A673 (cell line): ENCODE measurements at regions not wholly inside any gene's neighbourhood (a gene's known extent, or its start where the extent isn't known, plus 50 kb on each side); places are given as distances from the start of the nearest gene placed in this dataset.

Experiments used
- CTCF ChIP-seq: fragments of 300-800, 200-600 bp; sonication (generic); conservative IDR thresholded peaks from 2 replicates; pipeline ENCODE4 v1.5.1; 2017; ENCODE audit warnings: low read depth, mild to moderate bottlenecking, antibody characterized with exemption, low read length, moderate library complexity, mixed read lengths
- EZH2 ChIP-seq: fragments of 200-600 bp; sonication (generic); IDR thresholded peaks from 2 replicates; pipeline ENCODE4 v1.6.1; 2017; ENCODE audit warnings: borderline replicate concordance, low read depth, mild to moderate bottlenecking, mixed read lengths, antibody characterized with exemption, low read length; ENCODE audit not compliant: poor library complexity, severe bottlenecking

- TF ChIP-seq CTCF, result no peak
- TF ChIP-seq EZH2, result no peak
Observed at GRCh38 chr9:108136656-108137055, 647.1 kb upstream of the KLF4 start.
